ENCODE measurements at regions not wholly inside any gene's neighbourhood (a gene's known extent, or its start where the extent isn't known, plus 50 kb on each side); places are given as distances from the start of the nearest gene placed in this dataset.
A peak's percentile ranks its signal among the peaks of the same experiment; 100 is the strongest.

GRCh38 chr1:80731241-80731894, 1069.4 kb upstream of the ADGRL2 start:
- TF ChIP-seq TAF1 (IDR thresholded peaks at IDR 0.05; ENCODE audit: low read depth) (no peak), TCF12 (IDR thresholded peaks at IDR 0.05; ENCODE audit: low read depth) (0 out of 2 replicates have a peak, but pooled peaks have one; percentile 38), ZBTB7A (IDR thresholded peaks at IDR 0.05; ENCODE audit: low read depth) (no peak), MAX (IDR thresholded peaks at IDR 0.05) (no peak), FOXM1 (IDR thresholded peaks at IDR 0.05; ENCODE audit: borderline replicate concordance, low read depth) (no peak)
